NCI-H1694 (cell line): ENCODE measurements at regions not wholly inside any gene's neighbourhood (a gene's known extent, or its start where the extent isn't known, plus 50 kb on each side); places are given as distances from the start of the nearest gene placed in this dataset.
"Not testable (repeated sequence)": the region's sequence is repeated elsewhere in the genome, so short reads cannot be mapped to it uniquely, and the experiment has no call there.

ENCODE experiments used
- DNase-seq: peaks from one replicate; lab custom pipeline; 2025; lab: John Stamatoyannopoulos, UW

GRCh38 chr7:24135003-24135817 lies 148.8 kb upstream of the NPY start:
- no peak for DNase-seq

DNA sequence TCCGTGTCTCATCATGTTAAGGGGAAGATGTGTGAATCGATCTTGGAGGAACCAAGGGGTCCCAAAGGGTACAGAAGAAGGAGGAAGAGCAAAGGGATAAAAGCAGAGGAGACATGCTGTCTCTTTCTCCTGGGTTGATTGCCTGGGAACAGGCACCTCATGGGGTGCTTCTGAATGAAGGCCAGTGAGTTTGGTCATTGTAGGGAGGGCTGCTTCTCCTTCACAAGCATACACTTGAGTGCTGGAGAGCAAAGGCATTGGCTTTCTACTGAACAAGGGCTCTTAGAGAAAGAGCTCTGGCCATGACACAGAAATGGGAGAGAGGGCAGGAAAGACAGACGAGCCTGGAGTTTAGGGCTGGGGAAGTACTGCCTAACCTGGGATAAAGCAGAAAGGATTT lies 146.7 kb upstream of the NPY start:
- no peak for DNase-seq

DNA sequence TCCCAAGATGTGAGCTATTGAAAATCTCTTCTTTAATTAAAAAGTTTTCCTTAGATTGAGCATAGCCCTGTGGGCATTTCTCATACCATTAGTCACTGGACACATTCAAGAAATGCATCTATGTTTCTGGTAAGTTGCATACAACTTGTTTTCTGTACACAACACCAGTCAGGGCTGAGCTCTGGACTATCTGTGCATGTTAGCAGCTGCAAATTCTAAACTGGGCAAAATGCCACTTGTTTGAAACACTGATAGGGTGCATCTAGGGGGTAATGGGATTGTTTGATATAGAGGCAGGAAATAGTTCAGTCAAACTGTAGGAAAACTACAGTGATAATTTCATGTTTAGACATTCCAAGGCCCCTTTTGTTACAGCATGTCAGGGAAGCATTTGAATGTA lies 145.6 kb upstream of the NPY start:
- no peak for DNase-seq

- no peak for DNase-seq
Observed at GRCh38 chr7:24140001-24140400, 144.0 kb upstream of the NPY start.

- DNase-seq: no peak
Observed at GRCh38 chr7:24141874-24142509, 142.0 kb upstream of the NPY start.

DNA sequence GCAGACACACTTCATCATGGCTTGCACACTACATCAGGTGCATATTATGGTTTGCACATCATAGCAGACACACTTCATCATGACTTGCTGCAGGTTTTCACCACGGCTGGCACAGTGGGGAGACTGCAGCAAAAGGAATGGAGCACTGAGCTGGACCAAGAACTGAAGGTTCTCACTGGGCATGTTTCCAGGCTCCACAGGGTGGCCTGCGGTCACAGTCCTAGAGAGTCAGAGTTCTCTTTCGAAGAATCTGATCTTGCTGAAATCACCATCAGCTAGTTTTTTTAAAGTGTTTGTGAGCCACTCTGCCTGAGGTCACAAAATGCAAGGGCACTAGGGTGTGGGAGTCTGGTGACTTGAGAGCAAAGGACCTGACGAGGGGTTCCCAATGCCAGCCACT lies 140.4 kb upstream of the NPY start:
- no peak for DNase-seq

- DNase-seq: no peak
Observed at GRCh38 chr7:24151944-24152343, 132.0 kb upstream of the NPY start.

DNA sequence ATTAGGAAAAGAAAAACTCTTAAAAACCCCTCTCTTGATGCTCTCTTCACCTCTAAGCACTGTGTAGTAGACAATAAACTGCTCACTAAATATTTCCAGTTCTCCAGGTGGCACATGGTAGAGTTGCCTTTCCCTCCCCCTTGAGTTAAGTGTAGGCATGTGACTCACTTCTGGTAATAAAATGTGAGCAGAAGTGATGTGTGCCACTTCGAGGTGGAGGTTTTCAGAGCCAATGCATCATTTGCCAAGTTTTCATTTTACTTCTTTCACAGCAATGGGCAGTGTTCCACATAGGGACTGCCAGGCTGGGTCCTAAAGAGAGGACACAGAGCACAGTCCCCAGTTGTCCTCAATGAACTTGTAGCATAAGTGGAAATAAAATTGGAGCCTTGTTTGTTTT lies 131.6 kb upstream of the NPY start:
- DNase-seq: no peak

DNA sequence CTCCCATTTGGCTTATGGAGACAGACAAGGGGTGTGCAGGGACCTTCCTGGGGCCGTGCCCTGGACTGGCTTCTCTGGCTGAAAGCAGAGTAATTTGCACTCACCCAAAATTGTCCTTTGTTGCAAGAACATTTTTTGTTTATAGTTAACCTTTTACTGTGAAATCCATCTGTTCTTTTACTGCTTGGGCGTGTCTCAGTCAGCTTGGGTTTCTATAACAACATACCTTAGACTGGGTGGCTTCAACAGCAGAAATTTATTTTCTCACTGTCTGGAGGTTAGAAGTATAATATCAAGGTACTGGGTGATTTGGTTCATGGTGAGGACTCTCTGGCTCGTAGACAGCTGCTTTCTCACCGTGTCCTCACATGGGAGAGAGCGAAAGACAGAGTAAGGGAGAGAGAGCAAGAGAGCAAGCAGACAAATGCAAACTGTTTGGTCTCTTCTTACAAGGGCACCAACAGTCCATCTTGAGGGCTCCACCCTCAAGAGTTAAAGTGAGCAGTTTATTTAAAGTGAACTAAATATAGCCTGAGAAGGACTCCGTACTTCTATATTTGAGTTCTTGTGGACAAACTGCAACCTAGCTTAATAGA lies 131.0 kb upstream of the NPY start:
- no peak for DNase-seq

- DNase-seq: no peak
Observed at GRCh38 chr7:24157666-24158065, 126.3 kb upstream of the NPY start.

- DNase-seq: no peak
Observed at GRCh38 chr7:24158975-24159374, 125.0 kb upstream of the NPY start.

GRCh38 chr7:24164401-24164800 lies 119.6 kb upstream of the NPY start:
- DNase-seq: no peak

DNA sequence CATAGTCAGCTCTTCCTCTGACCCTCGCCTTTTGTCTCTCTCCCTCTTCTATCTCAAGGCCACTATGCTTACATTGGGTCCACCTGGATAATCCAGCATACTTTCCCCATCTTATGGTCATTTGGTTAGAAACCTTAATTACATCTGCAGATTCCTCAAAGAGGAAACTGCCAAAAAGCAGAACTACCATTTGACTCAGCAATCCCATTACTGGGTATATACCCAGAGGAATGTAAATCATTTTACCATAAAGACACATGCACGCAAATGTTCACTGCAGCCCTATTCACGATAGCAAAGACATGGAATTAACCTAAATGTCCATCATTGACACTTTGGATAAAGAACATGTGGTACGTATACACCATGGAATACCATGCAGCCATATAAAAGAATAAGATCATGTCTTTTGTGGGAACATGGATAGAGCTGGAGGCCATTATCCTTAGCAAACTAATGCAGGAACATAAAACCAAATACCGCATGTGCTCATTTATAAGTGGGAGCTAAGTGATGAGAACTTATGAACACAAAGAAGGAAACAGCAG lies 114.8 kb upstream of the NPY start:
- DNase-seq: no peak

DNA sequence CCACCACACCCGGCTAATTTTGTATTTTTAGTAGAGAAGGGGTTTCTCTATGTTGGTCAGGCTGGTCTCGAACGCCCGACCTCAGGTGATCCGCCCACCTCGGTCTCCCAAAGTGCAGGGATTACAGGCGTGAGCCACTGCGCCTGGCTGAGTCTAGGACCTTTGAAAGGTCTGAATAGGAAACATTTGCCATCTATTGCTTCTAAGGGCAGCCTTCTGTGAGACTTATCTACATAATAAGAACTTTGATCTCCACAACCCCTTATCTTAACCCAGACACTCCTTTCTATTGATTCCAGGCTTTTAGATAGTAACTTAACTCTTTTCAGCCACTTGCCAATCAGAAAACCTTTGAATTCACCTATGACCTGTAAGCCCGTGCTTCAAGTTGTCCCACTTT lies 112.0 kb upstream of the NPY start:
- DNase-seq: not testable (repeated sequence)

DNA sequence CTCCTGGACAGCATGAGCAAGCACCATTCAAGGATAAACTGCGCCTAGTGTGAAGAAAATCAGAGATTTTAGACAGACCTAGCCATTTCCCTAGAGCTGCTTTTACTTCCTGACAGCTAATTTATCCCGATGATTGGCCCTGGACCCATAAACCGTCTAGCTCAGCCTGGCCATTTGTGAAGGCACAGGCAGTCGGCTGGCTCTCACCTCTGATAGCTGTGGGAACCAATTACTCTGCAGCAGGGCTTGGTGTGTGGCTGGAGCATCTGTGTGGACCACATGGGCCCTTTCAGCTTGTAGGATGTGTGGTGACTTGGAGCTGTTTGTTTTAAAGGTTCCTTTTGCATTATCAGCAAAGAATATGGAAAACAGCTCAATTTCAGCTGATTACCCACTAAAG lies 111.1 kb upstream of the NPY start:
- DNase-seq: no peak

- no peak for DNase-seq
Observed at GRCh38 chr7:24175603-24176002, 108.4 kb upstream of the NPY start.

- no peak for DNase-seq
Observed at GRCh38 chr7:24178811-24179570, 105.0 kb upstream of the NPY start.

DNA sequence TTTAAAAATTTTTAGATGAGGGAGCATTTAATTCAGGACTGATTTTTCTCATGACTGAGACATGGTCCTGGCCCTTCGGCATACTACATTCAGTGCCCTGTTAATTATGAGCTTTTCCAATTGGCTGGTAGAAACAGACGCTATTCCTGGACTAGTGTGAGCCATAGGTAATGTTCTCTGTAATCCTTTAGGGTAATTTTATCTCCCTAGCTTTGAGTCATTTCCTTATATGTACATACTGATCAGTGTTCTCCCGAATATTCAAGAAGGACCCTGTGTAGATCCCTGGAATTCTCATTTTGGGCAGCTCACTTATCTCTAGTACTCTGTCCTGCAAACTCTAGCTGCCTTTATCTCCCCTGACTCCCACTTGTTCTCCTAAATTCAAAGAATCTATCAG lies 92.6 kb upstream of the NPY start:
- no peak for DNase-seq

- no peak for DNase-seq
Observed at GRCh38 chr7:24192053-24192452, 91.9 kb upstream of the NPY start.

- no peak for DNase-seq
Observed at GRCh38 chr7:24192691-24193090, 91.3 kb upstream of the NPY start.

DNA sequence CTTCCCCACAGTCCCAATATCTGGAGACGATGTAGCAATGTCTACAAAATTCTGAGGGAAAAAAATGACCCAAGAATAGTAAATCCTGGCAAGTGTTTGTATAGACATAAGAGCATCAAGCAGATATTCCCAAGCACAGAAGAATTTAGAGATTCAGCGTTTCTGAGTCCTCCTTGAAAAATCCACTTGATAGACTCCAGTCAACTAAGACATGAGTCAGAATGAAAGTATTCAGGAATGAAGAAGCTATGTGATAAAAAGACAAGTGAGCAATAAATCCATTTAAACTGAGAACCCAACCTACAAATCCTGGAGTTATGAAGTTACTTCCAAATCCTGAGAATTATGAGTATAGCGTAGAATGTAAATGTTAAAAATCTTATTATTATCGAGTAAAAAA lies 86.1 kb upstream of the NPY start:
- DNase-seq: no peak

DNA sequence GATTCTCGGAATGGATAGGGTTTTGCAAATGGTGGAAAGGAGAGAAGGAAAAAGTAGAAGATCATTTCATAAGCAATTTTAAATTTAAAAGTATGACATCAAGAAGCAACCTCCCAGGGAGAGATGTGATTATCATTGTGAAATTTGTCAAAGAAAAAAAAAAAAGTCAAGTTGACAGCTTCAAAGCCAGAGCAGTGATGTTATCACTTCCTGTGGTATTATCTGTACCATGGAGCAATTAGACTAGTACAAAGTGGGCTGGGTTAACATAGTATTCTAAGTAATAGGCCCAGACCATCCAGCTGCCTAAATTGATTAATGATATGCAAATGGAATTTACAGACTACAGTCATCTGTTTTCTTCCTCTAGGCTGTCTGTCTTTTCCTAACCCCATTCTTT lies 84.0 kb upstream of the NPY start:
- DNase-seq: no peak
